Hematopoietic multipotent progenitor cell treated with erythropoietin and hydrocortisone succinate and interleukin-3 and kit ligand, for 4 days (in vitro differentiated cells): ENCODE measurements at regions not wholly inside any gene's neighbourhood (a gene's known extent, or its start where the extent isn't known, plus 50 kb on each side); places are given as distances from the start of the nearest gene placed in this dataset.

Experiments
- DNase-seq: peaks from one replicate; pipeline ENCODE4 v3.0.0-alpha.2; 2015

DNA sequence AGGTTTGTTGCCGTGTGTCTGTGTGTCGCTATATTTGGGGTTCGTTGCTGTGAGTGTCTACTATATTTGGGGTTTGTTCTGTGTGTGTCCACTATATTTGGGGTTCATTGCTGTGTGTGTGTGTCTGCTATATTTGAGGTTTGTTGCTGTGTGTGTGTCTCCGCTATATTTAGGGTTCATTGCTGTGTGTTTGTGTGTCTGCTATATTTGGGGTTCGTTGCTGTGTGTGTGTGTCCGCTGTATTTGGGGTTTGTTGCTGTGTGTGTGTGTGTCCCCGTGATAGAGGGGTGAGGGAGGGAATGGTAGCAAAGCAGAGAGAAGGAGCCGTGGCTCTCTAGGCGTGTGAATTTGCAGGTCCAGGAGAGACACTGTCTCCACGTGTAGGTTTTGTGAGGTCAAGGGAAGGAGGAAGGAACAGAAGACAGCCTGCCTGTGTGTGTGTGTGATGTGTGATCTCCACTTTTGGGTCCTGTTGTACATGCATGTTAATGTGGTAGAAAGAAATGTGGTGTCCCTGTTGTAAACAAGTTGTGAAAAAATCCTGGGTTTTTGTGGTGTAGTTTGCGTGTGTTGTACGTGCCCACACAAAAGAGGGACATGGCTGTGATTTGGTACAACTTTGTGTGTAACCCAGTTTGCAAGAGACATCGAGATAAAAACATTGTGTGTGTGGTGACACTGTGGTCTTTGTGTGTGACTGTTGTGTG, 56.3 kb upstream of the ECE1 start:
- DNase-seq = no peak

DNA sequence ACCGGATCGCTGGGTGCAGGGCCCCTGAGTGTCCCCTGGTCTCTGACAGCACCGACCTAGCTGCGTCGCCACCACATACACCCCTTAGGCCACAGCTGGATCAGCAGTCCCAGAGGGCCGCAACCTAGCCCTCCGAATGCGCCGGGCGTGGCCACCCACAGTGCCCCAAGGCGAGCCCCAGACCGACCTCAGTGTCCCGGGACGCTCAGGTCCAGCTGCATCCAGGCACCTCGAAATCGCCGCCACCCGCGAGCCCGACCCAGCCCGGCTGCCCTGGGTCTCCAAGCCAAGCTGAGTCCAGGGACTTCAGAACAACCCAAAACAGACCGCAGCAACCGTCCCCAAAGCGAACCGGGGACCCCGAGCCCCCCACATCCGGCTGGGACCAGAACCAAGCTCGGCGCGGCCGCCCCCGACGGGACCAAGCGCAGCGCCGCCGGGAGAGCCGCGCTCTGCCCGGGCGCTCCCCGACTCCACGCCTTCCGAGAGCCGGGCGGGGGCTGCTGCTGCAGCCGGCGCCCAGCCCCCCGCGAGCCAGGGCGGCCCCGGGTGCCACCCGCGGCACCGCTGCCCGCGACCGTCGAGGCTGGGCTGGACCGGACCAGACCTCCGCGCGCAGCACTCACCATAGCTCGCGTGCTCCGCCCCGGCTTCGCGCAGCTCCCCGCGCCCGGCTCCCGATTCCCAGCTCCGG, 54.6 kb upstream of the ECE1 start:
- DNase-seq = peak; percentile 36

DNA sequence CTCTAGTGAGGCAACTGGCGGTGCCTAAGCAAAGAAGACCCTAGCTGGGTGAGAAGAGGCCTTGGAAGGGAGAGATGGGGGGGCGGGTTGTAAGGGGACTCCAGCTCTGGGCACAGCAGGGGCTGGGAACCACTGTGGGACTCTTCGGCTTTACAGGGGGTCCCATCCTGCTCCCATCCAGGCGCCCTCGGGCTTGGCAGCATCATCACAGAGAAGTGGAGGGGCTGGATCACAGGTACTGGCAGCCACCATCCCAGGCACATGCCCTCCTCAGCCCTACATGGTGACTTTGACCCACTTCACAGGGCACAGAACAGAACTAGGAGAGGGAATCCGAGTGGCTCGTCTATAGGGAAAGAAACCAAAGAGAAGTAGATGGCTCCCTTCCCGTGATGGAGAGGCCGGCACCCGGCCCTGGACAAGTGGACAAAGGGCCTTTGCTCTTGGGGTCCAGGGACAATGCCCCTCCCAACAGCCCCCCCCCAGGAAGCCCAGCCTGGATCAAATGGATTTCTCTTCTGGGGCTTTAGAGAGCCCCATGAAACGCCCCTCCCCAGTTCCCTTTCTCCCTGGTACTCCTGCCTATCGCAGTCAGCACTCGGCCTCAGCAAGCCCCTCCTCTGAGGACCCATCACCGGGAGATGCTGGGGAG, 54.0 kb upstream of the ECE1 start:
- no peak for DNase-seq

DNA sequence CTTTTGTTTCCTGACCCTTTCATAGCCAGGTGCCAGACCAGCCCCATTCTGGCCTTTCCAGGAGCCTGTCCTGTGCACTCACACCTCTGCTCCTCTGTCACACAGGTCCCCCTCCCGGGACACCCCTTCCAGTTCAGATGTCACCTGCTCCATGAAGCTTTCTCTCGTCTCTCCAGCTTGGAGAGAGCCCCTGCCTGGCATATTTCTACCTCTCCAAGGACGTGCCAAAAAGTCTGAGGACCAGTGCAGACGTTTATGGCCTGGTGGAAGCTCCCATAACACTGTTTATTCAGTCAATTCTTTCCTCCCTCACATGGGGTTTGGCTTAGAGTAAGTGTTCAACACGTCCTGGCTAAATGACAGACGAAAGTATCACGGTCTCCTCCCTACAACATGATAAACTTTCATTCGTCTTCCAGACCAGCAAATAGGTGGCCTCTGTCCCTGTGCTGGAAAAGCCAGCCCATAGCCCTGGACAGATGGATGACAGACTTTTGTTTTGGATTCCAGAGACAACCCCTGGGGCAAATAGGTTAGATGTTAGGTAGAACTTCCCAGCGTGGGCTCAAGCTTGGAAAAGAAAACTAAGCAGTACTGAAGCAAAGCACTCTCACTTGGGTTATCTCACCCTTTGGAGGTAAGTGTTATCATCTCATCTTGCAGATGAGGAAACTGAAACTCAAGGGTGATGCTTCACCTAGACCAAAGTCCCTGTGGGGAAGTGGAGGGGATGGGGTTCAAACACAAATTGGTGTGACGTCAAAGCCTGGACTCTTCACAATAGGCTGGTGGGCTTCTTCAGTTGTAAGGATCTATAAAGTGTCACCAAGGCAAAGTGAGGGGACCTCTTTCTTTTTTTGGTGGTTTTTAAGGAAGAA, 52.9 kb upstream of the ECE1 start:
- DNase-seq = no peak

DNA sequence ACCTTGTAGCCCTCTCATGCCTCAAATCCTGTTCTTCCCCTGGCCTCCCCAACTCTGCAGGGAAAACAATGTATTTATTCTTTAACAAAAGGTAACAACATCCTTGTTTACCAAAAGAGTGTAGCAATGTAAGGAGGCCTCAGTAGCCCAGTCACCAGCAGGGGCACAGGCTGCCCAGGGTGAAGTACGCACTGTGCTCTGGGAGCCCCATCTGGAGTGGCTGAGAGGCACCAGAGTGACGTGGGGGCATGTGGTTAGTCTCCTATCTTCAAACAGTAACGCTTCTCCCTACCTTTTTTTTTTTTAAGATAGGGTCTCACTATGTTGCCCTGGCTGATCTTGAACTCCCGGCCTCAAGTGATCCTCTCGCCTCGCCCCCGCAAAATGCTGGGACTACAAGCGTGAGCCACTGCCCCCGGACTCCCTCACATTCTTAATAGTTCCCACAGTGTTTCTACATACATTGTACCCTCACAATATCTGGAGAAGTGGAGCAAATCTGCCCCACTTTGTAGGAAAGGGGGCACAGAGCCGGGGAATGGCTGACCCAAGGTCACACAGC, 51.3 kb upstream of the ECE1 start:
- DNase-seq = peak; percentile 55

DNA sequence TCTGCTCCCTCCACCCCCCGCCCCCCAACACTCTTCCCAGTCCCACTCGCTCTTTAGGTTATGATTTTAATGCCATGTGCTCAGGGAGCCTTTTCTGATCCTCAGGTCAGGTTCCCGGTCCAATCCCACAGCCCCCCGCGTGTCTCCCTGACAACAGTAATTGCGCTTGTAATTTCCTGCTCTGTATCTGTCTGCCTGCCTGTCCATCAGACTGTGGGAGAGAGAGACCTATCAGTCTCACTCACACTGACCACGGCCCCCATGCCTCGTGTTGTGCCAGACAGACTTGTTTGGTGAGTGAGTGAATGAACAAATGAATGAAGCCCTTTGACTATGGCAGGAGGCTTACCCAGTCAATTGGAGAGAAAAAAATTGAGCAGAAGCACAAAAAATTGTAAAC, 50.8 kb upstream of the ECE1 start:
- peak; percentile 58 for DNase-seq

DNA sequence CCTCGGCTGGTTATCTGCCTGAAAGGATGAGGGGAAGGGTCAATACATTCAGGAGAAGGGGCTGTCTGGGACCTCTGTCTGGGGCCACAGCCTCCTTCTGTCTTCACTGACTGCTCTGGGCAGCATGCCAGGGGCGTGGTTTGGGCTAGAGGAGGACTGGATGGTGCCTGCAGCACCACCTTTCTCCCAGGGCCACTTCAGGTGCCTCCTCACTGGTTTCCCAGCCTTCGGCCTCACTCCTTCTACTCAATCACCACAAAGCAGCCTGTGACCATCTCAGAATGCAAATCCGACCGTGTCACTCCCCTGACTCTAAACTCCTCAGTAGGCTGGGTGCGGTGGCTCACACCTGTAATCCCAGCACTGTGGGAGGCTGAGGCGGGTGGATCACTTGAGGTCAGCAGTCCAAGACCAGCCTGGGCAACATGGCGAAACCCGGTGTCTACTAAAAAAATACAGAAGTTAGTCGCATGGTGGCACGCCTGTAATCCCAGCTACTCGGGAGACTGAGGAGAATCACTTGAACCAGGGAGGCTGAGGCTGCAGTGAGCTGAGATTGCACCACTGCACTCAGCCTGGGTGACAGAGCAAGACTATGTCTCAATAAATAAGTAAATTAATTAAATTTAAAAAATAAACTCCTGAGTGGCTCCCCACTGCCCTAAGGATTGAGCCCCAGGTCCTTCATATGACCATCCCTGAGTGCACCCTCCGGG, 50.1 kb upstream of the ECE1 start:
- peak; percentile 70 for DNase-seq
